ENCODE measurements at regions not wholly inside any gene's neighbourhood (a gene's known extent, or its start where the extent isn't known, plus 50 kb on each side); places are given as distances from the start of the nearest gene placed in this dataset.

- Histone ChIP-seq H3K9me1 (replicated peaks; ENCODE audit: control insufficient read depth, extremely low read depth, insufficient read depth, low read length) (no peaks in the 10 kb centered on the region), H3K36me3 (ENCODE audit: control insufficient read depth in 2 of 2, extremely low read depth in 1 of 2, insufficient read depth in 2 of 2, low read length in 2 of 2) (no peaks in the 10 kb centered on the region), H4K20me1 (replicated peaks; ENCODE audit: control insufficient read depth, extremely low read depth, insufficient read depth, low read length) (no peaks in the 10 kb centered on the region), H3K4me1 (ENCODE audit: control insufficient read depth, extremely low read depth, insufficient read depth, low read length) (no peaks in the 10 kb centered on the region), H3K9ac (replicated peaks; ENCODE audit: extremely low read depth, insufficient read depth, low read length) (no peak overlapping the region), H3K27me3 (ENCODE audit: control insufficient read depth in 2 of 2, insufficient read depth in 2 of 2, low read length in 2 of 2) (no peaks in the 10 kb centered on the region), H3K79me2 (ENCODE audit: control insufficient read depth, insufficient read depth, low read length) (no peaks in the 10 kb centered on the region), H3K27ac (ENCODE audit: insufficient read depth, low read depth, low read length) (no peak overlapping the region), H3K9me3 (replicated peaks; ENCODE audit: control insufficient read depth, insufficient read depth, low read length) (no peaks in the 10 kb centered on the region), H3K4me2 (ENCODE audit: insufficient read depth, low read length) (no peak overlapping the region), H2AFZ (ENCODE audit: low read depth, low read length) (no peak overlapping the region), H3K4me3 (replicated peaks in 1 of 3; ENCODE audit: insufficient read depth in 1 of 3, low read depth in 1 of 3, low read length in 3 of 3) (no peak overlapping the region)
- POLR2A ChIA-PET = no interaction called here
- intact Hi-C loops (cut with micrococcal nuclease) (no loop called here), dilution Hi-C loops (cut with MboI; ENCODE audit: extremely low pct_ligation_motif_present, low sequenced_read_pairs) (no loop called here)
- DNase-seq (ENCODE audit: low read depth, low spot score) (no peak), FAIRE-seq (no peak)
- CTCF ChIA-PET = interaction anchor here (1.5 kb wide), 1 partner anchor 41 kb away, joined by 4 read pairs; no protein-coding TSS in a partner anchor
- TF ChIP-seq POLR2A (IDR thresholded peaks at IDR 0.05; ENCODE audit: low read depth, low read length) (no peak), FOS (IDR thresholded peaks at IDR 0.05; ENCODE audit: borderline replicate concordance, insufficient read depth, low read length) (no peak), GATA2 (IDR thresholded peaks at IDR 0.05; ENCODE audit: insufficient read depth, insufficient read length, low read depth, low read length) (no peak), EZH2 (IDR thresholded peaks at IDR 0.05; ENCODE audit: borderline replicate concordance, low read depth, low read length, severe bottlenecking) (no peak), CTCF (IDR thresholded peaks at IDR 0.05; ENCODE audit: extremely low read depth in 1 of 2, insufficient read depth in 1 of 2, low read depth in 1 of 2, low read length in 2 of 2) (no peak), JUN (IDR thresholded peaks at IDR 0.05; ENCODE audit: borderline replicate concordance, insufficient read depth, insufficient read length, low read depth) (no peak), POLR2AphosphoS5 (IDR thresholded peaks at IDR 0.05; ENCODE audit: insufficient read depth, low read depth, low read length) (no peak), MAX (IDR thresholded peaks at IDR 0.05; ENCODE audit: insufficient read depth, insufficient read length) (no peak), MYC (IDR thresholded peaks at IDR 0.05; ENCODE audit: low read depth, low read length) (no peak)
- no TSS peak for BruUV-seq (replicated peaks)
These were observed 290.4 kb upstream of the RTL1 start for GRCh38 chr14:101193845-101194372.

All from endothelial cell of umbilical vein (primary cell).